Natural killer cell (primary cell): ENCODE measurements at regions not wholly inside any gene's neighbourhood (a gene's known extent, or its start where the extent isn't known, plus 50 kb on each side); places are given as distances from the start of the nearest gene placed in this dataset.

Experiments
- ATAC-seq, 3 donors: fragments of 150-1000 bp in 2 of 3; fragments of 200-7000 bp in 1 of 3; cut with Tn5 transposase; 1 replicate in 1 of 3; 2 replicates in 2 of 3; pipeline ENCODE4 v1.10.0; 2021; ENCODE audit warnings: mild to moderate bottlenecking in 2 of 3, moderate library complexity in 2 of 3
- DNase-seq, 2 donors: peaks; one replicate each; pipeline versions ENCODE4 v3.0.0 to v3.0.0-alpha.2; 2013 to 2021; ENCODE audit warnings: mixed read lengths in 1 of 2
- H3K27ac ChIP-seq: one replicate; pipeline ENCODE4 v1.5.1; 2013; ENCODE audit warnings: mild to moderate bottlenecking, low read length
- H3K27me3 ChIP-seq: one replicate; pipeline ENCODE4 v1.6.1; 2013; ENCODE audit warnings: low read length; ENCODE audit not compliant: control insufficient read depth, insufficient read depth
- H3K36me3 ChIP-seq: one replicate; pipeline ENCODE4 v1.6.1; 2013; ENCODE audit warnings: low read length; ENCODE audit not compliant: control insufficient read depth, insufficient read depth
- H3K4me1 ChIP-seq: one replicate; pipeline ENCODE4 v1.6.1; 2013; ENCODE audit warnings: low read length; ENCODE audit not compliant: control insufficient read depth, insufficient read depth
- H3K4me3 ChIP-seq: one replicate; pipeline ENCODE4 v1.5.1; 2013; ENCODE audit warnings: low read length
- H3K9me3 ChIP-seq: one replicate; pipeline ENCODE4 v1.6.1; 2013; ENCODE audit warnings: low read length; ENCODE audit not compliant: control insufficient read depth, insufficient read depth
- H3K27ac Mint-ChIP-seq, 2 donors: one replicate each; pipeline ENCODE4 v1.8.0; 2022; ENCODE audit warnings: mild to moderate bottlenecking in 2 of 2, mixed read lengths in 2 of 2, moderate library complexity in 1 of 2
- H3K27me3 Mint-ChIP-seq, 2 donors: one replicate each; pipeline ENCODE4 v1.8.0; 2022; ENCODE audit warnings: low read depth in 2 of 2, mixed read lengths in 2 of 2
- H3K36me3 Mint-ChIP-seq: one replicate; pipeline ENCODE4 v1.8.0; 2022; ENCODE audit warnings: mixed read lengths
- H3K4me1 Mint-ChIP-seq, 2 donors: one replicate each; pipeline ENCODE4 v1.8.0; 2022; ENCODE audit warnings: mixed read lengths in 2 of 2
- H3K4me3 Mint-ChIP-seq: one replicate; pipeline ENCODE4 v1.8.0; 2022; ENCODE audit warnings: mild to moderate bottlenecking, moderate library complexity, mixed read lengths
- H3K9me3 Mint-ChIP-seq, 2 donors: one replicate each; pipeline ENCODE4 v1.8.0; 2022; ENCODE audit warnings: mixed read lengths in 2 of 2
- WGBS: methylation state at CpG from one replicate; pipeline ENCODE4 v1.1.7; 2013; ENCODE audit warnings: missing lambda C conversion rate; ENCODE audit not compliant: insufficient coverage; 5-methylcytosine and 5-hydroxymethylcytosine counted together
- intact Hi-C: fragments of 100-400 bp; cut with micrococcal nuclease; formaldehyde crosslinking; loops from one replicate; pipeline ENCODE4 v1.14.2; 2022
- TF ChIP-seq, protein P1 (sequence below): fragments of 200-600 bp; IDR thresholded peaks from one replicate; pipeline ENCODE4 v1.8.0; 2022; ENCODE audit warnings: antibody characterized with exemption

DNA sequence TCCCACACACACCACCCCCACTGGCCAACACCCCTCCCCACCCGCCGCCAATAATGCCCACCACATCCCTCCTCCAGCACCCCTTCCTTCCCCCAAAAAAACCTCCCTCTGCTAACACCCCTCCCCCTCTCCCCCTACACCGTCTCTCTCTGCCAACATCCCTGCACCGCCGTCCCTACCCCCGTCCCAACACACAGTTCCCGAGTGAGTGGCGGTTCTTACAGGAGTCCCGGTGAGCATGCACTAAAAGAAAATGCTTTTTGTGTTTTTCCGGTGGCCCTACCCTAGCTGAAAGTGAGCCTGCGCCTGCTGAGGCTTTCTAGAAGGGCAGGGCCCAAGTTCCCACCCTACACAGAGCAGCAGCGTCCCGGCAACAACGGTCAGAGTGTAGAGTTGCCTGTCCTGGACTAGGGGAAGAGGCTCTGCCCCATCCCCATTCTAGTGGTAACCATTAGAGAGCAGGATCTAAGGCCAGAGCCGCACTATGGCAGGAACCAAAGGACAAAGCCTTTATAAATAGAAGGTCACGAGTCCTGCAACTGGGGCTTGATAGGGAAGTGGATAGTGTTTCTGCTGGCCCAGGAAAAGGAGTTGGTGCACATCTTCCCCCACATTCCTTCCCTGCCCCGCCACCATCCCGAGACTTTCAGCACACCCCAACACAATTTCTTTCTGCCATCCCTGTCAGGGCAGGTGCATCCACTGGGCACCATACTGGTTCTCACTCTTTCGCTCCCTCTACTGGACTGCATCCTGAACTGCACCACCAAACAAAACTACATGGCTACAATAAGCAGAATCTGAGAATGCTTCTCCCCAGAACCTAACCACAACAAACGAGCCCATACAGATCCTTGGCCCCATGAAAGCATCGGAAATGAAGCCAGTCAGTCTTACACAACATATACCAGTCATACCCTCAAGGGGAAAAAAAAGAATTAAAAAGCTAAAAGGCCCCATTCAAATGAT is 78.1 kb upstream of the PAGE3 start:
- Histone ChIP-seq H3K27ac (no peak overlapping the region), H3K27me3 (no peaks in the 10 kb centered on the region), H3K9me3 (no peaks in the 10 kb centered on the region), H3K4me1 (no peaks in the 10 kb centered on the region), H3K36me3 (no peaks in the 10 kb centered on the region), H3K4me3 (no peak overlapping the region)
- DNase-seq = peak in 1 of 2 donors; percentile 71
- peak; percentile 57 to 83 (median 65) for ATAC-seq
- peaks cover 2 to 15% of the 10 kb centered on the region in 2 donors for H3K27me3 Mint-ChIP-seq
- no peaks in the 10 kb centered on the region for H3K36me3 Mint-ChIP-seq
- H3K4me1 Mint-ChIP-seq = peaks cover 0 to 11% of the 10 kb centered on the region in 2 donors
- TF ChIP-seq, protein P1, sequence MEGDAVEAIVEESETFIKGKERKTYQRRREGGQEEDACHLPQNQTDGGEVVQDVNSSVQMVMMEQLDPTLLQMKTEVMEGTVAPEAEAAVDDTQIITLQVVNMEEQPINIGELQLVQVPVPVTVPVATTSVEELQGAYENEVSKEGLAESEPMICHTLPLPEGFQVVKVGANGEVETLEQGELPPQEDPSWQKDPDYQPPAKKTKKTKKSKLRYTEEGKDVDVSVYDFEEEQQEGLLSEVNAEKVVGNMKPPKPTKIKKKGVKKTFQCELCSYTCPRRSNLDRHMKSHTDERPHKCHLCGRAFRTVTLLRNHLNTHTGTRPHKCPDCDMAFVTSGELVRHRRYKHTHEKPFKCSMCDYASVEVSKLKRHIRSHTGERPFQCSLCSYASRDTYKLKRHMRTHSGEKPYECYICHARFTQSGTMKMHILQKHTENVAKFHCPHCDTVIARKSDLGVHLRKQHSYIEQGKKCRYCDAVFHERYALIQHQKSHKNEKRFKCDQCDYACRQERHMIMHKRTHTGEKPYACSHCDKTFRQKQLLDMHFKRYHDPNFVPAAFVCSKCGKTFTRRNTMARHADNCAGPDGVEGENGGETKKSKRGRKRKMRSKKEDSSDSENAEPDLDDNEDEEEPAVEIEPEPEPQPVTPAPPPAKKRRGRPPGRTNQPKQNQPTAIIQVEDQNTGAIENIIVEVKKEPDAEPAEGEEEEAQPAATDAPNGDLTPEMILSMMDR = peak; percentile 20
- no peaks in the 10 kb centered on the region for H3K9me3 Mint-ChIP-seq
- WGBS = 54% methylated on average over 20 of the region's 21 CpGs
- intact Hi-C loops = no loop called here
- H3K27ac Mint-ChIP-seq = no peak overlapping the region
- no peak overlapping the region for H3K4me3 Mint-ChIP-seq

DNA sequence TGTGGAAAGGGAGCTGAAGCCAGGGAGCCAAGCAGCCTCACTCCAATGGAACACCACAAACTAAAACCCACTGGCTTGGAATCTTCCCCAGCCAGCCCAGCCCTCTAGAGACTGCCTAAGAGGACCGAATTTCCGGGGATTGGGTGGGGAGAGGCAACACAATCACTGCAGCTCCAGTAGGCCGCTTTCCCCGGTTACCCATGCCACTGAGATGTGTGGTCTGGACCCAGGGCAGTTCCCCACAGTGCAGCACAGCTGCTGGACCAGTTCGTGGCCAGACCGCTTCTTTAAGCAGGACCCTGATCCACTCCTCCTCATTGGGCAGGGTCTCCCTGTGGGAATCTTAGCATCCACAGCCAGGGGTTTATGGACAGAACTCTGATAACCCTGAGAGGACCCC is 91.9 kb upstream of the PAGE3 start:
- Mint-ChIP-seq H3K4me1 (no peaks in the 10 kb centered on the region), H3K36me3 (no peaks in the 10 kb centered on the region), H3K4me3 (no peak overlapping the region), H3K9me3 (no peaks in the 10 kb centered on the region), H3K27me3 (peaks cover 11 to 27% of the 10 kb centered on the region in 2 donors), H3K27ac (no peak overlapping the region)
- TF ChIP-seq, protein P1 = no peak
- 83% methylated on average over 6 of the region's 6 CpGs for WGBS
- H3K27ac ChIP-seq = no peak overlapping the region
- intact Hi-C loops = no loop called here
- ATAC-seq = no peak
- no peak overlapping the region for H3K4me3 ChIP-seq
- H3K27me3 ChIP-seq = no peaks in the 10 kb centered on the region
- H3K4me1 ChIP-seq = no peaks in the 10 kb centered on the region
- H3K36me3 ChIP-seq = no peaks in the 10 kb centered on the region
- DNase-seq = no peak
- no peaks in the 10 kb centered on the region for H3K9me3 ChIP-seq

DNA sequence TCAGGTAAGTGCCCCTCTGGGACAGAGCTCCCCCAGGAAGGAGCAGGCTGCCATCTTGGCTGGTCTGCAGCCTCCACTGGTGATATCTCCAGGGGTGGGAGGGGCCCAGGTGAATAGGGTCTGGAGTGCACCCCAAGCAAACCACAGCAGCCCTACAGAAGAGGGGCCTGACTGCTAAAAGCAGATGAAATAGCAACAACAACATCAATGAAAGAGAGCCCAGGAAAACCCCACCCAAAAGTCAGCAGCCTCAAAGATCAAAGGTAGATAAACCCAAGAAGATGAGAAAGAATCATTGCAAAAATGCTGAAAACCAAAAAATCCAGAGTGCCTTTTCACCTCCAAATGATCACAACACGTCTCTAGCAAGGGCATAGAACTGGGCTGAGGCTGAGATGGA is 92.5 kb upstream of the PAGE3 start:
- Histone ChIP-seq H3K36me3 (no peaks in the 10 kb centered on the region), H3K9me3 (no peaks in the 10 kb centered on the region), H3K4me1 (no peaks in the 10 kb centered on the region), H3K27ac (no peak overlapping the region), H3K4me3 (no peak overlapping the region), H3K27me3 (no peaks in the 10 kb centered on the region)
- H3K4me1 Mint-ChIP-seq = no peaks in the 10 kb centered on the region
- no CpG with 5 or more reads among the region's 1 CpG for WGBS
- TF ChIP-seq, protein P1 = no peak
- H3K27ac Mint-ChIP-seq = no peak overlapping the region
- no peaks in the 10 kb centered on the region for H3K36me3 Mint-ChIP-seq
- DNase-seq = peak in 1 of 2 donors; percentile 39
- ATAC-seq = no peak
- intact Hi-C loops = no loop called here
- peaks cover 11 to 21% of the 10 kb centered on the region in 2 donors for H3K27me3 Mint-ChIP-seq
- H3K9me3 Mint-ChIP-seq = no peaks in the 10 kb centered on the region
- H3K4me3 Mint-ChIP-seq = no peak overlapping the region
